GM12878 (cell line): ENCODE measurements at regions not wholly inside any gene's neighbourhood (a gene's known extent, or its start where the extent isn't known, plus 50 kb on each side); places are given as distances from the start of the nearest gene placed in this dataset.

Source experiments
- HDAC6 ChIP-seq: fragments of 200-600 bp; sonication (generic); IDR thresholded peaks from one replicate; pipeline ENCODE4 v1.8.0; 2017; ENCODE audit warnings: antibody characterized with exemption; ENCODE audit not compliant: unreplicated experiment
- RFX5 ChIP-seq: IDR thresholded peaks from 2 replicates; pipeline ENCODE4 v1.6.1; 2011; ENCODE audit warnings: low read depth, low read length, improper control_type of control experiment
- TF ChIP-seq, protein P1 (sequence below), 3 experiments: IDR thresholded peaks in 2 of 3; conservative IDR thresholded peaks in 1 of 3; 2 replicates each; pipeline ENCODE4 v1.5.1; 2011; ENCODE audit warnings: low read depth in 3 of 3, low read length in 3 of 3, mild to moderate bottlenecking in 3 of 3, control low read depth in 2 of 3, moderate library complexity in 2 of 3, inconsistent platforms in 1 of 3, mixed read lengths in 1 of 3; ENCODE audit not compliant: control insufficient read depth in 2 of 3, insufficient read depth in 1 of 3; ENCODE audit errors: extremely low read depth in 1 of 3

DNA sequence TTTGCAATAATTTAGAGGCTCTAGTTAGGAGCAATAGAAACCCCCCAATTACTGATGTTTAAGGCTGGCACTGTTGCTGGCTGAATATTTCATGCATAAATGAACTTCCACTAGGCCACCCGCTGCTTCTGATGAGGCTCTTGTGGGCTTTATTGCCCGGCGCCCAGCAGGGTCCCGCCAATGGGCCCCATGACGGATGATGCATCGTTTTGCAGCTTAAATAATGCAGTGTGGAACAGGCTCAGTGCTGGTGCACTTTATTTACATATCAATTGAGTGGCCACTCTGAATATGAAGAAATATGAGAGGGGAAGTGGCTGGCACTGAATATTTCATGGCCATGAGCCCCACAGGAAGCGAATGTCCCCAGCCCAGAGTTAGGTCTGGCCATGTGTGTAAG, 155.3 kb upstream of the MAFB start:
- TF ChIP-seq HDAC6 (no peak), RFX5 (no peak)
- TF ChIP-seq, protein P1, sequence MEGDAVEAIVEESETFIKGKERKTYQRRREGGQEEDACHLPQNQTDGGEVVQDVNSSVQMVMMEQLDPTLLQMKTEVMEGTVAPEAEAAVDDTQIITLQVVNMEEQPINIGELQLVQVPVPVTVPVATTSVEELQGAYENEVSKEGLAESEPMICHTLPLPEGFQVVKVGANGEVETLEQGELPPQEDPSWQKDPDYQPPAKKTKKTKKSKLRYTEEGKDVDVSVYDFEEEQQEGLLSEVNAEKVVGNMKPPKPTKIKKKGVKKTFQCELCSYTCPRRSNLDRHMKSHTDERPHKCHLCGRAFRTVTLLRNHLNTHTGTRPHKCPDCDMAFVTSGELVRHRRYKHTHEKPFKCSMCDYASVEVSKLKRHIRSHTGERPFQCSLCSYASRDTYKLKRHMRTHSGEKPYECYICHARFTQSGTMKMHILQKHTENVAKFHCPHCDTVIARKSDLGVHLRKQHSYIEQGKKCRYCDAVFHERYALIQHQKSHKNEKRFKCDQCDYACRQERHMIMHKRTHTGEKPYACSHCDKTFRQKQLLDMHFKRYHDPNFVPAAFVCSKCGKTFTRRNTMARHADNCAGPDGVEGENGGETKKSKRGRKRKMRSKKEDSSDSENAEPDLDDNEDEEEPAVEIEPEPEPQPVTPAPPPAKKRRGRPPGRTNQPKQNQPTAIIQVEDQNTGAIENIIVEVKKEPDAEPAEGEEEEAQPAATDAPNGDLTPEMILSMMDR (IDR thresholded peaks at IDR 0.05 in 2 of 3, conservative IDR thresholded peaks at IDR 0.05 in 1 of 3; ENCODE audit: control insufficient read depth in 2 of 3, extremely low read depth in 1 of 3, insufficient read depth in 1 of 3, low read depth in 3 of 3, low read length in 3 of 3), result no peak
